HEK293 (cell line): ENCODE measurements at regions not wholly inside any gene's neighbourhood (a gene's known extent, or its start where the extent isn't known, plus 50 kb on each side); places are given as distances from the start of the nearest gene placed in this dataset.

ENCODE experiments used
- ZBTB8A ChIP-seq: fragments of 450-650 bp; formaldehyde crosslinking; IDR thresholded peaks from 2 replicates; pipeline ENCODE4 v1.5.1; 2016; ENCODE audit warnings: missing biosample characterization, missing genetic modification characterization
- ZNF311 ChIP-seq: fragments of 450-650 bp; formaldehyde crosslinking; IDR thresholded peaks from 2 replicates; pipeline ENCODE4 v1.5.1; 2017; ENCODE audit warnings: missing biosample characterization, missing genetic modification characterization, borderline replicate concordance
- ZNF350 ChIP-seq: fragments of 450-650 bp; formaldehyde crosslinking; IDR thresholded peaks from 2 replicates; pipeline ENCODE4 v1.5.0; 2017; ENCODE audit warnings: missing biosample characterization, mild to moderate bottlenecking, missing genetic modification characterization
- TF ChIP-seq, protein P1 (sequence below): fragments of 450-650 bp; formaldehyde crosslinking; IDR thresholded peaks from 2 replicates; pipeline ENCODE4 v1.5.1; 2016; ENCODE audit warnings: missing biosample characterization, missing genetic modification characterization
- TF ChIP-seq, protein P2 (sequence below): fragments of 450-650 bp; formaldehyde crosslinking; IDR thresholded peaks from 2 replicates; pipeline ENCODE4 v1.5.0; 2017; ENCODE audit warnings: missing biosample characterization, missing genetic modification characterization, borderline replicate concordance

DNA sequence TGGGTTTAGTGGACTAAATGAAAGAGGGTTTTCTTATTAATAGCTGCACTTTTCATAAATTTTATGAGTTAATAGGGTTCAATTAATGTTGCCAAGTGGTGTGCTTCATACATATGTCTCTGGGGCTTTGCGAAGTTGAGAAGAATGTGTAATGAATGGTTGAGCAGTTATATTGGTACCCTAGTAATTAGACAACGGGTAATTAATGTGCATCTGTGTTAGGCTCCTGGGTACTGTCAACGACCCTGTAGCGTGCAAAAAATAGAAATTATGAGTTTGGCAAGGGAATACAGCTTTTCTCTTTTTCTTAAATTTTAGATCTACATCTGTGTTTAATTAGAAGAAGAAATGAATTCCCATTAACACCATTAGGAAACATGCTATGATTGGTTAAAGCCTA, 1027.7 kb downstream of the ARAP2 start:
- TF ChIP-seq, protein P1, sequence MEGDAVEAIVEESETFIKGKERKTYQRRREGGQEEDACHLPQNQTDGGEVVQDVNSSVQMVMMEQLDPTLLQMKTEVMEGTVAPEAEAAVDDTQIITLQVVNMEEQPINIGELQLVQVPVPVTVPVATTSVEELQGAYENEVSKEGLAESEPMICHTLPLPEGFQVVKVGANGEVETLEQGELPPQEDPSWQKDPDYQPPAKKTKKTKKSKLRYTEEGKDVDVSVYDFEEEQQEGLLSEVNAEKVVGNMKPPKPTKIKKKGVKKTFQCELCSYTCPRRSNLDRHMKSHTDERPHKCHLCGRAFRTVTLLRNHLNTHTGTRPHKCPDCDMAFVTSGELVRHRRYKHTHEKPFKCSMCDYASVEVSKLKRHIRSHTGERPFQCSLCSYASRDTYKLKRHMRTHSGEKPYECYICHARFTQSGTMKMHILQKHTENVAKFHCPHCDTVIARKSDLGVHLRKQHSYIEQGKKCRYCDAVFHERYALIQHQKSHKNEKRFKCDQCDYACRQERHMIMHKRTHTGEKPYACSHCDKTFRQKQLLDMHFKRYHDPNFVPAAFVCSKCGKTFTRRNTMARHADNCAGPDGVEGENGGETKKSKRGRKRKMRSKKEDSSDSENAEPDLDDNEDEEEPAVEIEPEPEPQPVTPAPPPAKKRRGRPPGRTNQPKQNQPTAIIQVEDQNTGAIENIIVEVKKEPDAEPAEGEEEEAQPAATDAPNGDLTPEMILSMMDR (tag by site-specific recombination): no peak
- no peak for TF ChIP-seq ZBTB8A
- TF ChIP-seq, protein P2, sequence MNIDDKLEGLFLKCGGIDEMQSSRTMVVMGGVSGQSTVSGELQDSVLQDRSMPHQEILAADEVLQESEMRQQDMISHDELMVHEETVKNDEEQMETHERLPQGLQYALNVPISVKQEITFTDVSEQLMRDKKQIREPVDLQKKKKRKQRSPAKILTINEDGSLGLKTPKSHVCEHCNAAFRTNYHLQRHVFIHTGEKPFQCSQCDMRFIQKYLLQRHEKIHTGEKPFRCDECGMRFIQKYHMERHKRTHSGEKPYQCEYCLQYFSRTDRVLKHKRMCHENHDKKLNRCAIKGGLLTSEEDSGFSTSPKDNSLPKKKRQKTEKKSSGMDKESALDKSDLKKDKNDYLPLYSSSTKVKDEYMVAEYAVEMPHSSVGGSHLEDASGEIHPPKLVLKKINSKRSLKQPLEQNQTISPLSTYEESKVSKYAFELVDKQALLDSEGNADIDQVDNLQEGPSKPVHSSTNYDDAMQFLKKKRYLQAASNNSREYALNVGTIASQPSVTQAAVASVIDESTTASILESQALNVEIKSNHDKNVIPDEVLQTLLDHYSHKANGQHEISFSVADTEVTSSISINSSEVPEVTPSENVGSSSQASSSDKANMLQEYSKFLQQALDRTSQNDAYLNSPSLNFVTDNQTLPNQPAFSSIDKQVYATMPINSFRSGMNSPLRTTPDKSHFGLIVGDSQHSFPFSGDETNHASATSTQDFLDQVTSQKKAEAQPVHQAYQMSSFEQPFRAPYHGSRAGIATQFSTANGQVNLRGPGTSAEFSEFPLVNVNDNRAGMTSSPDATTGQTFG (tag by site-specific recombination): no peak
- TF ChIP-seq ZNF350: no peak
- no peak for TF ChIP-seq ZNF311 (tag by site-specific recombination)
